ENCODE measurements at regions not wholly inside any gene's neighbourhood (a gene's known extent, or its start where the extent isn't known, plus 50 kb on each side); places are given as distances from the start of the nearest gene placed in this dataset.

GRCh38 chr3:23723930-23724329 is 81.8 kb upstream of the UBE2E1 start:
- no peak for TF ChIP-seq ZNF274 (IDR thresholded peaks at IDR 0.05; ENCODE audit: low read depth, low read length)
- TF ChIP-seq YY1 (IDR thresholded peaks at IDR 0.05; ENCODE audit: insufficient read depth, insufficient read length): no peak
- no peak for TF ChIP-seq SUZ12 (IDR thresholded peaks at IDR 0.05; ENCODE audit: extremely low read depth, insufficient read depth, insufficient read length)

Measured in NT2/D1 (cell line).